ENCODE measurements at regions not wholly inside any gene's neighbourhood (a gene's known extent, or its start where the extent isn't known, plus 50 kb on each side); places are given as distances from the start of the nearest gene placed in this dataset.
"Not testable (repeated sequence)": the region's sequence is repeated elsewhere in the genome, so short reads cannot be mapped to it uniquely, and the experiment has no call there.

DNA sequence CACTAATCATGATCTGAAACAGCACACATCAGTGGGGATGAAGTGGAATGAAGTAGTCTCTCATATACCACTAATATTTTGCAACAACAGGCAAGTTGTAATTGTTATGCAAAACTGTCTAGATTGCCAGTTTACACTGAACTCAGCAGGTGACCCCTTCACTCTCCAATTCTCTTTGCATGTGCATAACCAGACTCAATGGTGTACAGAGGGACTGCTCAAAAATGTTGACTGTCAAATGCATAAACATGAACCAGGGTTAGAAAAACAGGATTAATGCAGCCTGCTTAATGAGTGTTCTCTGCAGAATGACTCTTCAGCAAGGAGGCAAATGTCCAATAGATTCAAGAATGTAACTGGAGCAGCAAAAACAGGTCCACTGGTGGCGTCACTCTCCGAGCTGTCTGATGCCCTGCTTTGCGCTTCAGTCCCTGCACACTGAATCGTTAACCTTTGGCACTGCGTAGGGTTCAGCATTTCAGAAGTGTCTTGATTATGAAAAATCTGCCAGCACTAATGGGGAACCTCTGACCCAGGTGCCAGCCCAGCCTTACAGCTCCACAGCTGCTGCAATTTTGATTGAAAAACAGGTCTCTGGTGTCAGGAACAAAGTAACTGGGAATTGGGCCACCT lies 209.3 kb downstream of the TDRD15 start:
- peak; percentile 6 for DNase-seq (ENCODE audit: low read depth, low spot score)

DNA sequence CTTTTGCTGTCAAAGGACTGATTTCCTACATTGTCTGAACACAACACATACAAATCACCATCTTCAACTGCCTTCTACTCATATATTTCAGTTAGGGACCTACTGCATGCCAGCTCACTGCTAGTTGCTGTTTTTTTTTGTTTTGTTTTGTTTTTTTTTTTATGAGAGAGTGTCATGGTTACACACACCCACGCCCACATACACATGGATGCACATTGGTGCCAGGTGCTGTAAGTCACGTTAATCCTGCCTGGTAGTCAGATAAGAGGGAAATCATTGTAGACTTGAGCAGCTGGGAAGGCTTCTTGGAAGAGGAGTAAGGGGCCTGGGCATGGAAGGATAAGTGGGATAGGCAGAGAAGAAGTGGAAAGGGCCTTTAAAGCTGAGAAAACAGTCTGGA lies 209.9 kb downstream of the TDRD15 start:
- no peak for DNase-seq (ENCODE audit: low read depth, low spot score)

DNA sequence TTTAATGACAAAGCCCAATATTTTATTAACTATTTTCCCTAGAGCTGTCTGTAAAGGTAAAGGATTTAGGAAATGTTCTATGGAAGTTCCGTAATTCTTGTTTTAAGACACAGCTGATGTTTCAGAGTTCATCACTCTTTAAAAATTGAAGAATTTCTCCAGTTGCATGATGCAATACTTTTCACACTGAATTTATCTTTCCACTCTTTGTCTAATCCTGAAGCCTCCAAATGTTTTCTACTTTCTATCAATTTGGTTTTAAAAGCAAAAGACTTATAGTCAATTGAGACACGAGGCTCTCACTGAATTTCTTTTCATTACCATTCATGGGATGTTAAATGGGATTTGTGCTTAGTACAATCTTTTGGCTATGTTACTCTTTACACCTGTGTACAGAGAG lies 223.2 kb downstream of the TDRD15 start:
- DNase-seq (ENCODE audit: low read depth, low spot score): no peak

DNA sequence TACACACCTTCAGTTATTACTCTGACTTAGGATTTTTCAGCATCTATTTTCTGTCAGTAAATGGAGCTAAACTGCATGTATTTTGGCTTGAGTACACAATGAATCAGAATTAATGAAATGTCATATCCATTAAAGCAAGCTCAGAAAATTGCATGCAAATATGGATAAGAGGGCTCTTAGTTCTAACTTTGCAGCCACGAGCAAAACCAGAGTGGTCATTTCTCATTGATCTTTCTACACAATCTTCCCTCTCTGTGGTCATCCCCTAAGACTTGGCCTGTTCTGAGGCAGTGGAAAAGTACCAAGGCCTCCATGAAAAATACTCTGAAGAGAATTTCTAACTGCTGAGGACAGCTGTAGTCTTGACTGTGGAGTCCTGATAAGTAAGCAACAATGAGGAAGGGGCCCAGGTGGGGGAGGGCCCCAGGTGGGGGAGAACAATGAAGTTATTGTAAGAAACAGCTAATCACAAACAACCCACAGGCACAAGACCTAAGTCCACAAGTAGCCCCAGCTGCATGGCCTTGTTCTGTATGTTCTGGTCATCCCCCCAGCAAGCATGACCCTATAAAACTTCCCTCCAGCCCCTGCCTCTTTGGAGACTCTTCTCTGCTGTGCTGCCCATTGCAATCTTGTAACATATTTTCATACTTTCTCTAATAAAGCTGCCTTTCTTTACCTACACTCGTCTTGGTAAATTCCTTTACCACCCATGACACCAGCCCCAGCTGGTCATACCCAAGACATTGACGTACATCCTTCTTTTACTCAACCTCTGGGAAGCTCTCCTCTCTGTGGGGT lies 230.3 kb downstream of the TDRD15 start:
- DNase-seq (ENCODE audit: low read depth, low spot score): no peak

DNA sequence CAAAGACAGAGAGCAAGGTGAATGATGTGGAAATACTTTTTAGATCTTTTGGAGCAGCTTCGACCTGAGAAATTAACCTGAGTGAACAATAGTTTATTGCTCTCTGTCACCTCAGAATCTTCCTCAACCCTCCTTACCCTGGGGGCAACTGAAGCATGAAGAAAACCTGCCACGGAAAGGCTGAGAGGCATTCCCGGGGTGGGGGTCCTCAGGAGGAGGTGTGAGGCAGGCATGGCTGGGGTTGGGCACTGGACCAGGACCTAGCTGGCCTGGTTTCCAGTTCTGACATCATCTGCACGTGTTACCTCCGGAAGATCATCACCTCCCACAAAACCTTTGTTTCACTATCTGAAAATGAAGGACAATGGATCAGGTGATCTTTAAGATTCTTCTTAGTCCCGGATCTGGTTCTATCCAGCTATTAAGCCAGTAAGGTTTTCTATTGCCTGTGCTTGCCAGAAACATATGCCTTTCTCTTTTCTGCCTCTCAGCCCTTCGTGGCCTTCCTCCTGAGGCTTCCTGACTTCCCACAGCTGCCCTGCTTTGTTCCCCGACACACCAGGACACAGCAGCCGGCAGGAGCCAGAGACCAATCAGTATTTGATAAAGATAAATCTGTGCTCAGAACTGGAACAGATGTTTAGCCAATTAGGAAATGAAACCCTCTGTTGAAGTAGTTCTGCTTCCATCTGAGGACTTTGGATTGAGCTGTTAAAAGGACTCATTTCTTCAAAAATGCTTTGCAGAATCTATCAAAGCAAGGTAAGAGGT lies 232.5 kb downstream of the TDRD15 start:
- no peak for DNase-seq (ENCODE audit: low read depth, low spot score)

DNA sequence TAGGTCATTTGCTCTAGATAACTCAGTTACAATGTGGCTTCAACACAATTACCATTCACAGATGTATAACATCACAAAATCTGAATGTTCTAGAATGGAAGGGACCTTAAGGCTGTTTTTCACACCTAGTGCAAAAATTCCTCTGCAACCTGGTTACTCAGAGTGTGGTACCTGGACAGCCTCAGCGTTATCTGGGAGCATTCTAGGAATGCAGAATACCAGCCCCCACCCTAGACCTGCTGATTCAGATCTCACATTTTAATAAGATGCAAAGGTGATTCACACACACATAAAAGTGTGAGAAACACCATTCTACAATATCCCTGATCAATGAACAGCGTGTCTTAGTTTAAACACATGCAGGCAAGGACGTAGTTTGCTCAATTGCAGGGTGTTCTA lies 233.1 kb downstream of the TDRD15 start:
- DNase-seq (ENCODE audit: low read depth, low spot score): no peak

DNA sequence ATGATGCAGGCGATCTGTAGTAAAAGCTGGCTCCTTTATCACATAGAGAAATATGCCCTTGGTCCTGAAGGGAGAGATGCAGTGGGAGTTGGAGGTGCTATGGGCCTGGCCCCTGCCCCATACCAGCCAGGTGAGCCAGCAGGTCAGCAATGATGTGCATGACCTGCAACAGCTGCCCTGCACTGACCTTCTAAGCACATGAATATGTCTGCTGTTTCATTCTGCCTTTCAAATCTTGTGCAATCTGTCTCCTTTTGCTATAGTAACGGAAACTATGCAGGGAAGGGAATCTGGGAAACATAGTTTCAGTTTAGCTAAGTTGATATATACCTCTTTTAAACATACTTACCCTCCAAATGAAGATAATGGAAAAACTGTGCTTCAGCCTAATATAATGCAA lies 235.2 kb downstream of the TDRD15 start:
- DNase-seq (ENCODE audit: low read depth, low spot score): no peak

DNA sequence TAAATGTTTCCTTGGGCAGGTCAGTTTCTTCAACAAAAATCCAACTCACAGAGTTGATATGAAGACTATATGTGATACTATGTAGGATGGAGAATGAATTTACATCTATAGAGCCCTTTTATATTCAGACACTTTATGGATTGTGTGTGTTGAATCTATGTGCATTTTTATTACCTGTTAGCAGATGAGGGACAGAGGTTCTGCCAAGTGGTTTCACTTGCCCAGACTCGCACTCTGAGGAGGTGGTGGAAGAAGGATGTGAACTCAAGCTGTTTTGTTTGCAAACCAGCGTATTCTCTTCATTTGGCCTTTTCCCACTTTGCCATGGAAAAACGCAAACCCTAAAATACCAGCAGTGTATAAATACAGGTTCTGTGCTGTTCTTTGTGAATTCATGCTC lies 237.6 kb downstream of the TDRD15 start:
- DNase-seq (ENCODE audit: low read depth, low spot score): no peak

DNA sequence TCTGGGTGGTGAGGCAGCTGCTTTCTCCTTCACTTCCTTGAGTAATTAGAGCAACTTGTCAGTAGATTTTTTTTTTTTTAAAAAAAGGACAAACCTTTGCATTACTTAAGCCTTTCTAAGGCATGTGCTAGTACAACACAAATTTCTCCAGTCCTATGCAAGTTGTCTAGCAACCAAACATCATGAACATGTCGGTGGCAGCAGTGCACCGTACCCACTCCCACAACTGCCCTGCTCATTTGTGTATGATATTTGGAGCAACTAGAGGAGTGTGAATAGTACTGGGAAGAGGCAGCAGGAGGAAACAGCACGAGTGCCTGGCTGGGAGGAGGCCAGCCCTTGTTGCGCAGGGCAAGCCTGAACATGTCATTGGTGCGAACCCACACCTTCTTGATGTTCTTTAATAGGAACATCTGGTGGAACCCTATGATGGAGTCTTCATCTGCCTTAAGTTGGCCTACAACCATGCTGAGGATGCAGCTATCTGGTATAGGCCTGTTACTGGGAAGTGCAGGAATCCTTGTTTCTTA lies 238.3 kb downstream of the TDRD15 start:
- no peak for DNase-seq (ENCODE audit: low read depth, low spot score)

DNA sequence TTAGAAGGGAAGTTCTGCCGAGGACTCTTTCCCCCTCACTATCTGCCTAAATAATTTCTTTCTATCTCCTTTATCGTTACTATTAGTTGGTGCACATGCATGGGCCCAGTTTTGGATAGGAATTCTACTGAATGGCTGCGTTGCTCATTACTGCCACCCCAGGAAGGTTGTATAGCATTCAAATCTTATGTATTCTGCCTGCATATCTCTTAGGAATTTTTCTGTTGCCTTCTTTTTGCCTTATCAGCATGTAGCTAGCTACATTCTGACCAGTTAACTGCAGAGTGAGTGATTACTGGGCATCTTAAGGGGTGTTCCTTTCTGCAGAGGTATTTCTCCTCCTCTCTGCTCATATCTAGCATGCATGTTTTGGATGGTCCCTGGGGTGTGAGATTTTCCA lies 239.6 kb downstream of the TDRD15 start:
- DNase-seq (ENCODE audit: low read depth, low spot score): no peak

DNA sequence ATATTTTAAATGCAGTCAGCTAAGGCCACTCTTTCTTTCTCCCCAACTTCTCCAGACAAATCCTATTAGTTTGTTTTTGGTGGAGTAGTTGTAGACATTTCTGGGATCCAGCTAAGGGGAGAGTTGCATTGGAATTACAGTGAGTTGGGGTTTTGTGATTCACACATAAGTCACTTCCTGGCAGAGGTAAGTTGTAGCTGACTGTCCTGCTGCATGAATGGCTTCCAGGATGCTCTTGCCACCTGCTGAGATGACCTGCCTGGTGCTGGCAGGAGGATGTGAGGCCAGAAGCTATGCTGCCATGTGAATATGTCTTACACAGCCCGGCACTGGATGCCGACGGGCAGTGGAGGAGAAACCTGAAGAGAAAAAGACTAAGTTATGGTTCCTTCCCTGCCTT lies 243.7 kb downstream of the TDRD15 start:
- peak; percentile 5 for DNase-seq (ENCODE audit: low read depth, low spot score)

DNA sequence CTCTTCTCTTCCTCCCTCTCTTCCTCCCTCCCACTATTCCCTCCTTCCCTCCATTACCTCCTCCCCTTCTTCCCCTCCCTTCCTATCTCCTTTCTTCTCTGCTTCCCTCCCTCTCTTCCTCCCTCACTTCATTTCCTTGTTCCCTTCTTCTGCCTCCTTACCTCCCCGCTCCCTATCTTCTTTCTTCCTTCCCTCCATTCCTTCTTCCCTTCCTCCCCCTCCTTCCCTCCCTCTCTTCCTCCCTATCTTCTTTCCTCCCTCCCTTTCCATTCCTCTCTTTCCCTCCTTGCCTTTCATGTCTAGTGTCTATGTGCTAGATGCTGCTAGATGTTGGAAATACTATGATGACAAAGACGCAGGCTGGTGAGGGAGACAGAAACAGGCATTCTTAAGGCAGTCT lies 246.0 kb downstream of the TDRD15 start:
- no peak for DNase-seq (ENCODE audit: low read depth, low spot score)

DNA sequence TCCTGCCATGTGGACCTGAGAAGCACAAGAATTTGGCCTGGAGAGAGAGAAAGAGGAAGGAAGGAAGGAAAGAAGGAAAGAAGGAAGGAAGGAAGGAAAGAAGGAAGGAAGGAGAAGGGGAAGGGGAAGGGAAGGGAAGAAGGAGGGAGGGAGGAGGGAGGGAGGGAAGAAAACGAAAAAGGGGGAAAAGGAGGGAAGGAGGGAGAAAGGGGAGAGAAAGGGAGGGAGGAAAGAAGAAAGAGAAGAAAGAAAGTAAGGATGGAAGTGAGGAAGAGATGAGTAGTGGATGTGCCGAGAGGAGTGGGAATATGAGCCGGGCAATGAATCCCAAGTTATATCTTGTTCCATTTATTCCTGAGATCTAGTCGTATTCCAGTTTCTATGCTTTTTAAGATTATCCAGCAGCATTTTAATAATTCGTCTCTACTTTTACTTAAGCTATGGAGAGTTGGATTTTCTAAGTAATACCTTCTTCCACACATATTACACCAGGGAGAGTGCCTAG lies 247.8 kb downstream of the TDRD15 start:
- DNase-seq (ENCODE audit: low read depth, low spot score): no peak

DNA sequence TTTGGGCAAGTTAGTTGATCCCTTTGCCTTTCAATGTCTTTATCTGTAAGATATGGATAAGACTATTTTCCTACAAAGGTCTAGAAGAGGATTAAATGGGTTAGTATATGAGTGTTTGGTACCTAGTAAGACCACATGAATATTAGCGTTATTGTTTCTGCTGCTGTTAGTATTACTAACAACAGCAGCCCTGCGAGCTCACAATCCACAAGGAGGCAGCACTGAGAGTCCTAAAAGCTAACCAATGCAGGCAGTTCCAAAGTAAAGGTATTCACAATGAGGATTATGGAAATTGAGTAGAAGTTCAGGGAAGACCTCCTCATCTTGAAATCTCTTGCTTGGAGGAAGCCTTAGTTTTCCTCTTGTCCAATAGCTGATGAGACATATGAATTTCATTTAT lies 248.9 kb downstream of the TDRD15 start:
- DNase-seq (ENCODE audit: low read depth, low spot score): peak; percentile 9

DNA sequence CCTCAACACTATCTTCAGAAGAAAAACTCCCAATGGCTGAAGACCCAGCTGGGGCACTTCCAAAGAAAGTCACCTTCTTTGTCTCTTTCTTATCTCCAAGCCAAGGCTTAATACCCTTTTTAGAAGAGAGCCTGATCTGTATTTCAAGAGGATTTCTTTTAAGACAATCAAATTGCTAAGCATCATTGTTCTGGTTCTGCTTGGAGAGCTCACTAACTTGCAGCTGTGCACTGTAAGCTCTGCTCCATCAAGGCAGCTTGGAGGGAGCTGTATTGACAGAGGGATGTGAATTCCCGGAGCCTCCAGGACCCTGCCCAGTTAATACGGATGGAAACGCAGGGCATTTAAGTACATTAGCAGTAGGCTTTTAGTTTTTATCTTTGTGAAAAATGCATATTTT lies 253.1 kb downstream of the TDRD15 start:
- DNase-seq (ENCODE audit: low read depth, low spot score): no peak

DNA sequence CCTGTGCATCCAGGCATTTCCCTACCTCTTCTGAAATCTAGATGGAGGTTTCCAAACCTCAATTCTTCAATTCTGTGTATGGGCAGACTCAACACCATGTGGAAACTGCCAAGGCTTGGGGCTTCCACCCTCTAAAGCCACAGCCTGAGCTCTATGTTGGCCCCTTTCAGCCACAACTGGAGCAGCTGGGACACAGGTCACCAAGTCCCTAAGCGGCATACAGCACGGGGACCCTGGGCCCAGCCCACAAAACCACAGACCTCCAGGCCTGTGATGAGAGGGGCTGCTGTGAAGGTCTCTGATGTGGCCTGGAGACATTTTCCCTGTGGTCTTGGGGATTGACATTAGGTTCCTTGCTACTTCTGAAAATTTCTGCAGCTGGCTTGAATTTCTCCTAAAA lies 255.4 kb downstream of the TDRD15 start:
- DNase-seq (ENCODE audit: low read depth, low spot score): no peak

DNA sequence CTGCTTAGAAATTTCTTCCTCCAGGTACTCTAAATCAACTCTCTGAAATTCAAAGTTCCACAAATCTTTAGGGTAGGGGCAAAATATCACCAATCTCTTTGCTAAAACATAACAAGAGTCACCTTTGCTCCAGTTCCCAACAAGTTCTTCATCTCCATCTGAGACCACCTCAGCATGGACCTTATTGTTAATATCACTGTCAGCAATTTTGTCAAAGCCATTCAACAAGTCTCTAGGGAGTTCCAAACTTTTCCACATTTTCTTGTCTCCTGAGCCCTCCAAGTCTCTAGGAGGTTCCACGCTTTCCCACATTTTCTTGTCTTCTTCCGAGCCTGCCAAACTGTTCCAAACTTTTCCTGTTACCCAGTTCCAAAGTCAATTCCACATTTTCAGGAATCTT lies 255.9 kb downstream of the TDRD15 start:
- DNase-seq (ENCODE audit: low read depth, low spot score): not testable (repeated sequence)

DNA sequence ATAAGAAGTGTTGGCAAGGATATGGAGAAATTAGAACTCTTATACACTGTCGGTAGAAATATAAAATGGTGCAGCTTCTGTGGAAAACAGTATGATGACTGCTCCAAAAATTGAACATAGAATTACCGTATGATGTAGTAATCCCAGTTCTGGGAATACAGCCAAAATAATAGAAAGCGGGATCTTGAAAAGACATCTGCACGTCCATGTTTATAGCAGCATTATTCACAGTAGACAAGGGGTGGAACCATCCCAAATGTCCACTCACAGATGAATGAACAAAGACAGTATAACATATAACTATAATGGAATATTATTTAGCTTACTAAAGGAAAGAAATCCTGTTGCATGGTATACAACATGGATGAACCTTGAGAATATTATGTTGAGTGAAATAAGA lies 257.7 kb downstream of the TDRD15 start:
- DNase-seq (ENCODE audit: low read depth, low spot score): no peak

DNA sequence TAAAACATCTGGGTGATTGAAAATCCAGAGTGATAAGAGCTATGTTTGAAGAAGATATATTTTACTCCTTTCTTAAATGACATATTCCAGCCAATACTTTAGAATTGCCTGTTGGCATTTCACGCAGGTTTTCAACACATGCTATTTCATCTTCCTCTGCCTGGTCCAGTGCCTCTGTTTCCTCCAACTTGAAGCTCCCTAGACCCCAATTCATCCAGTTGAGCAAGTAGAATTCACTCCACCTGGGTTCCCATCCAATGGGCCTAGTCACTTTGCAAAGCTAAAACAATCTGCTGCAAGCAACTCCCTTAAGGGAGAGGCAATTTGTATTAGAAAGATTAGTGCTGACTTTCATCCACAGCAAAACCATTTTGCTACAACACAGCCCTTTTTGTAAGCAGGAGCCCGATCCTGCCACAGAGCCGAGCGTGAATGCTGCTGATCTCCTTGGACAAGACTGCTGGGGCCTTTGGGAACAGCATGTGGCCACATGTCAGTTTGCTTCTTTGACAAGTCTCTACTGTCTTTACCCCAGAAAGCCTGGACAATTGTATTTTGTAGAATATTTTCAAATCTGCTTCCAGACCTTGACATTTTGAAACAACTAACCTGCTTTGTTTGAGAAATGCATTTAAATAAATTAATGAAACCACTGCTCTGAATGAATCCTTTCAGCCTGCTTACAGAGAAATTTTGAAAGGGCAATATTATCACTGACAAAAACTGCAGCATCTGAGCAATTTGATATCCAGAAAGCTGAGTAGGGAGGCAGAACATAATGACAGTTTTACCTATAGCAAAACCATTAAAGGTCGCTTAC lies 259.1 kb downstream of the TDRD15 start:
- DNase-seq (ENCODE audit: low read depth, low spot score): no peak

DNA sequence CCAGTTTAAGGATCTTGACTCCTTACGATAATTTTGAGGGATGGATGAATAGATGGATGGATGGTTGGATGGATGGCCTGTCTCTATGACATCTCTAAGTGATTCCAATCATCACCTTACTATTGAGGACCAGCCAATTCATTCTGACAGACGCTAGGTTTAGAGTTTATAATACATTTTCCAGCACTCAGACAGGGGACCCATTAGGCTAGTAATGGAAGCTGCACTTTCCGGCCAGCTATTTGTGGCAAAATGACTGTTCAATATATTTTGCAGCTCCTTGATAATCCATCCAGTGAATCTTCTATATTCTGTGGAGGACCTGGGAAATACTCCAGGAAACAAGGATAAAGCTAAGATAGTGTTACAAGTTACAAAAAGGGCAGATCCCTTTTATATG lies 262.9 kb downstream of the TDRD15 start:
- no peak for DNase-seq (ENCODE audit: low read depth, low spot score)

DNA sequence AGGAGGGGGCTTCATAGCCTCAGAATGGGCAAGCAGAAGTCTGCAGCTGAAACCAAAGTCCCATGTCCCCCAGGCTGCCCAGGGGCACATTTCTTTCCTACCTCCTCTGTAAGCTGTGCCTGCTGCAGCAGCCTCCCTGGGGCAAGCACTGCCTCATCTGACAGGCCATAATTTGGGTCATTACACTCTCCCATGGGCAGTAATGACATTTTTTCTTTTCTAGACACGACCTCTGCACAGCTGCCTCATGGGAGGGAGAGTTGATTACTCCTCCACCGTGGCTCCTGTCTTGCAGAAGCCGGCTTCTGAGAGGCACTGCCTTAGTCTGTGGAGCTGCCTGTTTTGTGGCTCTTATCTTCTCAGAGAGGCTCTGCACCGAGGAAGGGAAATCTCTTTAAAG lies 268.9 kb downstream of the TDRD15 start:
- no peak for DNase-seq (ENCODE audit: low read depth, low spot score)

Data from astrocyte of the hippocampus (primary cell).